RKO (cell line): ENCODE measurements at regions not wholly inside any gene's neighbourhood (a gene's known extent, or its start where the extent isn't known, plus 50 kb on each side); places are given as distances from the start of the nearest gene placed in this dataset.
"Not testable (repeated sequence)": the region's sequence is repeated elsewhere in the genome, so short reads cannot be mapped to it uniquely, and the experiment has no call there.

ENCODE experiments used
- DNase-seq: peaks from one replicate; pipeline ENCODE4 v3.0.0-alpha.2; 2016; ENCODE audit warnings: low spot score

GRCh38 chr16:8452941-8453340 lies 137.4 kb downstream of the TMEM114 start:
- no peak for DNase-seq

- no peak for DNase-seq
Observed at GRCh38 chr16:8436931-8437330, 153.4 kb downstream of the TMEM114 start.

GRCh38 chr16:8431783-8432182 lies 158.5 kb downstream of the TMEM114 start:
- no peak for DNase-seq

- DNase-seq: no peak
Observed at GRCh38 chr16:8430401-8430800, 159.9 kb downstream of the TMEM114 start.

- no peak for DNase-seq
Observed at GRCh38 chr16:8426569-8426968, 163.7 kb downstream of the TMEM114 start.

- no peak for DNase-seq
Observed at GRCh38 chr16:8417145-8417544, 173.2 kb downstream of the TMEM114 start.

- no peak for DNase-seq
Observed at GRCh38 chr16:8408855-8409567, 181.3 kb downstream of the TMEM114 start.

GRCh38 chr16:8407351-8407750 lies 183.0 kb downstream of the TMEM114 start:
- DNase-seq: no peak

GRCh38 chr16:8403978-8404749 lies 186.1 kb downstream of the TMEM114 start:
- DNase-seq: no peak

- DNase-seq: no peak
Observed at GRCh38 chr16:8402981-8403843, 187.1 kb downstream of the TMEM114 start.

GRCh38 chr16:8400683-8401082 lies 189.6 kb downstream of the TMEM114 start:
- not testable (repeated sequence) for DNase-seq

- DNase-seq: no peak
Observed at GRCh38 chr16:8398548-8398947, 191.8 kb downstream of the TMEM114 start.

GRCh38 chr16:8397223-8397622 lies 193.1 kb downstream of the TMEM114 start:
- DNase-seq: no peak

GRCh38 chr16:8396463-8396862 lies 193.8 kb downstream of the TMEM114 start:
- no peak for DNase-seq

GRCh38 chr16:8391257-8391656 lies 199.1 kb downstream of the TMEM114 start:
- no peak for DNase-seq

- DNase-seq: no peak
Observed at GRCh38 chr16:8388684-8389083, 201.6 kb downstream of the TMEM114 start.

GRCh38 chr16:8381814-8382213 lies 208.5 kb downstream of the TMEM114 start:
- DNase-seq: no peak

GRCh38 chr16:8380311-8380710 lies 210.0 kb downstream of the TMEM114 start:
- DNase-seq: no peak

GRCh38 chr16:8377864-8378263 lies 212.4 kb downstream of the TMEM114 start:
- no peak for DNase-seq

GRCh38 chr16:8376858-8377257 lies 213.5 kb downstream of the TMEM114 start:
- no peak for DNase-seq

- DNase-seq: no peak
Observed at GRCh38 chr16:8376430-8376829, 213.9 kb downstream of the TMEM114 start.

- no peak for DNase-seq
Observed at GRCh38 chr16:8375232-8375587, 215.1 kb downstream of the TMEM114 start.
